Body of pancreas (tissue), 4 donors: ENCODE measurements at regions not wholly inside any gene's neighbourhood (a gene's known extent, or its start where the extent isn't known, plus 50 kb on each side); places are given as distances from the start of the nearest gene placed in this dataset.

ENCODE experiments used
- ATAC-seq: fragments of 150-250 bp; one replicate; pipeline ENCODE4 v1.9.1; 2016
- DNase-seq, 4 donors: peaks; one replicate each; pipeline ENCODE4 v3.0.0-alpha.2; 2019
- H3K27ac ChIP-seq, 4 donors: fragments of 200-600 bp; sonication (generic); 1 replicate in 3 of 4; 2 replicates in 1 of 4; pipeline versions ENCODE4 v1.5.1 to v1.6.1; 2016 to 2019; ENCODE audit warnings: mild to moderate bottlenecking in 1 of 4, mixed read lengths in 1 of 4, moderate library complexity in 1 of 4
- H3K27me3 ChIP-seq, 2 donors: fragments of 200-600 bp; sonication (generic); one replicate each; pipeline ENCODE4 v1.6.0; 2016; ENCODE audit warnings: mild to moderate bottlenecking in 1 of 2
- H3K36me3 ChIP-seq, 2 donors: fragments of 200-600 bp; sonication (generic); replicated peaks in 1 of 2; 2 replicates each; pipeline ENCODE4 v1.5.1; 2016; ENCODE audit warnings: low read depth in 2 of 2; ENCODE audit not compliant: insufficient read depth in 1 of 2
- H3K4me1 ChIP-seq: fragments of 200-600 bp; sonication (generic); one replicate; pipeline ENCODE4 v1.6.0; 2016
- H3K4me3 ChIP-seq, 2 donors: fragments of 200-600 bp; sonication (generic); 1 replicate in 1 of 2; 2 replicates in 1 of 2; pipeline ENCODE4 v1.5.1; 2016 to 2019
- H3K9me3 ChIP-seq, 3 donors: fragments of 200-600 bp; sonication (generic); 1 replicate in 2 of 3; 2 replicates in 1 of 3; pipeline ENCODE4 v1.5.1; 2016
- POLR2A ChIP-seq, 3 donors: fragments of 450-650 bp; IDR thresholded peaks; one replicate each; pipeline ENCODE4 v1.6.1; 2016; ENCODE audit warnings: antibody characterized with exemption in 3 of 3, mild to moderate bottlenecking in 2 of 3
- WGBS, 2 donors: methylation state at CpG; one replicate each; pipeline ENCODE4 v1.1.5; 2017; 5-methylcytosine and 5-hydroxymethylcytosine counted together
- intact Hi-C: fragments of 100-400 bp; cut with DNase I; formaldehyde crosslinking; loops from one replicate; pipeline ENCODE4 v1.15.1; 2023
- TF ChIP-seq, protein P1 (sequence below), 7 experiments: fragments of 450-650 bp in 4 of 7; fragments of 200-600 bp in 3 of 7; sonication (generic) in 3 of 7; IDR thresholded peaks; one replicate each; pipeline ENCODE4 v1.5.1; 2016 to 2019; ENCODE audit warnings: antibody characterized with exemption in 7 of 7

- Histone ChIP-seq H3K36me3 (no peaks in the 10 kb centered on the region), H3K27me3 (peaks cover 0 to 10% of the 10 kb centered on the region in 2 donors), H3K27ac (no peak overlapping the region), H3K4me3 (no peak overlapping the region), H3K4me1 (peaks cover 4% of the 10 kb centered on the region), H3K9me3 (no peaks in the 10 kb centered on the region)
- intact Hi-C loops, result no loop called here
- DNase-seq, result no peak
- ATAC-seq, result no peak
- TF ChIP-seq POLR2A (IDR thresholded peaks at IDR 0.05), result no peak
- TF ChIP-seq, protein P1, sequence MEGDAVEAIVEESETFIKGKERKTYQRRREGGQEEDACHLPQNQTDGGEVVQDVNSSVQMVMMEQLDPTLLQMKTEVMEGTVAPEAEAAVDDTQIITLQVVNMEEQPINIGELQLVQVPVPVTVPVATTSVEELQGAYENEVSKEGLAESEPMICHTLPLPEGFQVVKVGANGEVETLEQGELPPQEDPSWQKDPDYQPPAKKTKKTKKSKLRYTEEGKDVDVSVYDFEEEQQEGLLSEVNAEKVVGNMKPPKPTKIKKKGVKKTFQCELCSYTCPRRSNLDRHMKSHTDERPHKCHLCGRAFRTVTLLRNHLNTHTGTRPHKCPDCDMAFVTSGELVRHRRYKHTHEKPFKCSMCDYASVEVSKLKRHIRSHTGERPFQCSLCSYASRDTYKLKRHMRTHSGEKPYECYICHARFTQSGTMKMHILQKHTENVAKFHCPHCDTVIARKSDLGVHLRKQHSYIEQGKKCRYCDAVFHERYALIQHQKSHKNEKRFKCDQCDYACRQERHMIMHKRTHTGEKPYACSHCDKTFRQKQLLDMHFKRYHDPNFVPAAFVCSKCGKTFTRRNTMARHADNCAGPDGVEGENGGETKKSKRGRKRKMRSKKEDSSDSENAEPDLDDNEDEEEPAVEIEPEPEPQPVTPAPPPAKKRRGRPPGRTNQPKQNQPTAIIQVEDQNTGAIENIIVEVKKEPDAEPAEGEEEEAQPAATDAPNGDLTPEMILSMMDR (IDR thresholded peaks at IDR 0.05), result no peak
- WGBS, 2 donors, result 20 to 24% methylated on average over 5 of the region's 5 CpGs
These were observed 76.4 kb upstream of the ANO4 start for GRCh38 chr12:100718187-100718586.

- Histone ChIP-seq H3K36me3 (no peaks in the 10 kb centered on the region), H3K4me3 (no peak overlapping the region), H3K27me3 (peaks cover 0 to 10% of the 10 kb centered on the region in 2 donors), H3K4me1 (peaks cover 4% of the 10 kb centered on the region), H3K9me3 (no peaks in the 10 kb centered on the region), H3K27ac (no peak overlapping the region)
- TF ChIP-seq POLR2A (IDR thresholded peaks at IDR 0.05), result no peak
- TF ChIP-seq, protein P1 (IDR thresholded peaks at IDR 0.05), result no peak
- no peak for DNase-seq
- intact Hi-C loops, result no loop called here
- ATAC-seq, result no peak
- WGBS, 2 donors, result 67 to 77% methylated on average over 4 of the region's 4 CpGs
These were observed 74.4 kb upstream of the ANO4 start for GRCh38 chr12:100720016-100720654.

DNA sequence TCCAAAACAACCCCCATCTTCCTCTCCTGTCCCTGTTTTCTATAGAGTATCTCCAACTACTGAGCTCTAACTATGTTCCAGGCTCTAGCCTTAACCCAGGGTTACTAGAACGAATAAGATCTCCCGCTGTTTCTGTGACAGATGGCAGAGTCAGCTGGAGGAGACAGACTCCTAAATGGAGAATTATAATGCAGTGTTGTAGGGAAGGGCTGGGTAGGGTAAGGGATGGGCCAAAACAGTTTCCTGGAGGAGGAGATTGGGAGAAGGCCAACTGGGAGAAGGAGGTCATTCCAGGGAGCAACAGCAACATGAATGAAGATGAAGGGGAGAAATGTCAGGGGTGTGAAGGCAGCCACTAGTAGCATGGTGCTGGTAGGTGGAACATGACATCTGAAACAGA is 73.4 kb upstream of the ANO4 start:
- intact Hi-C loops, result no loop called here
- Histone ChIP-seq H3K9me3 (no peaks in the 10 kb centered on the region), H3K4me1 (peaks cover 4% of the 10 kb centered on the region), H3K4me3 (no peak overlapping the region), H3K27ac (no peak overlapping the region), H3K27me3 (peaks cover 0 to 10% of the 10 kb centered on the region in 2 donors), H3K36me3 (no peaks in the 10 kb centered on the region)
- TF ChIP-seq POLR2A (IDR thresholded peaks at IDR 0.05), result no peak
- TF ChIP-seq, protein P1 (IDR thresholded peaks at IDR 0.05), result no peak
- DNase-seq, result no peak
- 55 to 77% methylated on average over 2 of the region's 2 CpGs for WGBS, 2 donors
- no peak for ATAC-seq

DNA sequence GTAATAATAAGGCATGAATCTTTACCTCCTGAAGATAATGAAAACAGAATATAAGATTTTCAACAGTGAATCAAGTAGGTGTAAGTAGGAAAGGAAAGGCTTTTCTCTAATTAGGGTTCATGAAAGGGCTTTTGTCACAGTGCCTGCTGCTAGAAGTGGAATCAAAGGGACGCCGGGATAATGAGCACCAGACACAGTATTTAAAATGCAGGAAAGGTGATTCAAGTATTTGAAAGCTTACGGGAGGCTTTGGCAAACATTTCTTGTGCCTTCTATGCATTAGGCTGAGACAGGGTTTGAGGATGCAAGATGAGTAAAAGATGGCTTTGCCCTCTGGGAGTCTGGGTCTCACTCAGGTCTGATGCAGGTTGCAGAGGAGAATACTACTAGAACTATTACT is 70.5 kb upstream of the ANO4 start:
- H3K9me3 ChIP-seq, result no peaks in the 10 kb centered on the region
- intact Hi-C loops, result no loop called here
- ATAC-seq (no peak), DNase-seq (no peak)
- WGBS, 2 donors, result 39 to 52% methylated on average over 3 of the region's 3 CpGs
- H3K27me3 ChIP-seq, result no peaks in the 10 kb centered on the region
- no peaks in the 10 kb centered on the region for H3K4me1 ChIP-seq
- H3K4me3 ChIP-seq, result no peak overlapping the region
- no peak overlapping the region for H3K27ac ChIP-seq
- no peaks in the 10 kb centered on the region for H3K36me3 ChIP-seq
- TF ChIP-seq POLR2A (IDR thresholded peaks at IDR 0.05), result no peak
- TF ChIP-seq, protein P1 (IDR thresholded peaks at IDR 0.05), result no peak
